Upper lobe of left lung (tissue), 6 donors: ENCODE measurements at regions not wholly inside any gene's neighbourhood (a gene's known extent, or its start where the extent isn't known, plus 50 kb on each side); places are given as distances from the start of the nearest gene placed in this dataset.

Source experiments
- ATAC-seq, 2 donors: fragments of 200-7000 bp; cut with Tn5 transposase; one replicate each; pipeline ENCODE4 v1.9.1; 2022; ENCODE audit warnings: mild to moderate bottlenecking in 2 of 2, moderate library complexity in 2 of 2; ENCODE audit not compliant: low FRiP score in 2 of 2
- DNase-seq, 2 donors: peaks; one replicate each; pipeline ENCODE4 v3.0.0-alpha.2; 2019 to 2020
- H3K27ac ChIP-seq, 4 donors: fragments of 200-600 bp; sonication (generic); one replicate each; pipeline ENCODE4 v1.5.1; 2016 to 2019
- H3K27me3 ChIP-seq, 4 donors: fragments of 200-600 bp; sonication (generic); one replicate each; pipeline ENCODE4 v1.5.1; 2017 to 2019
- H3K36me3 ChIP-seq, 4 donors: fragments of 200-600 bp; sonication (generic); one replicate each; pipeline ENCODE4 v1.5.1; 2016 to 2019
- H3K4me1 ChIP-seq, 4 donors: fragments of 200-600 bp; sonication (generic); one replicate each; pipeline ENCODE4 v1.5.1; 2018 to 2019
- H3K4me3 ChIP-seq, 4 donors: fragments of 200-600 bp; sonication (generic); one replicate each; pipeline ENCODE4 v1.5.1; 2017 to 2019; ENCODE audit warnings: mild to moderate bottlenecking in 2 of 4, moderate library complexity in 1 of 4
- H3K9me3 ChIP-seq, 4 donors: fragments of 200-600 bp; sonication (generic); one replicate each; pipeline ENCODE4 v1.5.1; 2018 to 2019
- EP300 ChIP-seq, 4 donors: sonication (generic); formaldehyde crosslinking; IDR thresholded peaks; one replicate each; pipeline ENCODE4 v1.5.1; 2017; ENCODE audit warnings: antibody characterized with exemption in 4 of 4, control low read depth in 2 of 4
- POLR2A ChIP-seq, 4 donors: fragments of 450-650 bp; IDR thresholded peaks; one replicate each; pipeline ENCODE4 v1.5.1; 2016 to 2017; ENCODE audit warnings: antibody characterized with exemption in 4 of 4, mild to moderate bottlenecking in 2 of 4
- POLR2AphosphoS5 ChIP-seq, 2 donors: sonication (generic); formaldehyde crosslinking; IDR thresholded peaks; one replicate each; pipeline ENCODE4 v1.5.1; 2017; ENCODE audit warnings: antibody characterized with exemption in 2 of 2
- WGBS, 2 donors: methylation state at CpG; one replicate each; pipeline ENCODE4 v1.1.5; 2017 to 2018; 5-methylcytosine and 5-hydroxymethylcytosine counted together
- TF ChIP-seq, protein P1 (sequence below), 6 experiments: fragments of 450-650 bp in 4 of 6; fragments of 200-600 bp in 2 of 6; sonication (generic) in 2 of 6; IDR thresholded peaks; one replicate each; pipeline ENCODE4 v1.5.1; 2016 to 2019; ENCODE audit warnings: antibody characterized with exemption in 6 of 6
- donor health status: DM: no; HTN: no; CAD: no; lungs with moderate emphysema.
- donor health status: DM: no; HTN: yes; CAD: no; lungs with severe emphysema.

DNA sequence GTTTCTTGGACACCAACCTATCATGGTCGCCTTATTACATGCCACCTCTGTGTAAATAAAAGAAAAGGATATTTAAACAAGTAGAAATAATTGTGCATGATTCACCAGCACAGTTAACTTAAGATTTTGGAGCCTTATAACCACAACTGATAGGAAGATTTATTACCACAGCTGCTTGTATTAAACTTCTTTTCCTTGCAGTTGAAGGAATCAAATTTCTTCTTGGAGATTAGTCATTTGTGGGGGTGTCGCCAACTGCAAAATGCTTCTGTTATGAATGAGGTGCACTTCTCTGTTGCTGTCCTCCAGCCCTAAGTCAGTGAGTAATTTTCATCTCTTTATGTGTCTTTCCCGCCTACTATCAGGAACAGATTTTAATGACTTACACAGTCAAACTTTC lies 73.3 kb downstream of the OR13H1 start:
- Histone ChIP-seq H3K27ac (no peak overlapping the region), H3K27me3 (no peaks in the 10 kb centered on the region), H3K4me1 (no peaks in the 10 kb centered on the region), H3K4me3 (no peak overlapping the region), H3K36me3 (no peaks in the 10 kb centered on the region), H3K9me3 (no peaks in the 10 kb centered on the region)
- 46 to 57% methylated on average over 3 of the region's 3 CpGs for WGBS, 2 donors
- TF ChIP-seq, protein P1, sequence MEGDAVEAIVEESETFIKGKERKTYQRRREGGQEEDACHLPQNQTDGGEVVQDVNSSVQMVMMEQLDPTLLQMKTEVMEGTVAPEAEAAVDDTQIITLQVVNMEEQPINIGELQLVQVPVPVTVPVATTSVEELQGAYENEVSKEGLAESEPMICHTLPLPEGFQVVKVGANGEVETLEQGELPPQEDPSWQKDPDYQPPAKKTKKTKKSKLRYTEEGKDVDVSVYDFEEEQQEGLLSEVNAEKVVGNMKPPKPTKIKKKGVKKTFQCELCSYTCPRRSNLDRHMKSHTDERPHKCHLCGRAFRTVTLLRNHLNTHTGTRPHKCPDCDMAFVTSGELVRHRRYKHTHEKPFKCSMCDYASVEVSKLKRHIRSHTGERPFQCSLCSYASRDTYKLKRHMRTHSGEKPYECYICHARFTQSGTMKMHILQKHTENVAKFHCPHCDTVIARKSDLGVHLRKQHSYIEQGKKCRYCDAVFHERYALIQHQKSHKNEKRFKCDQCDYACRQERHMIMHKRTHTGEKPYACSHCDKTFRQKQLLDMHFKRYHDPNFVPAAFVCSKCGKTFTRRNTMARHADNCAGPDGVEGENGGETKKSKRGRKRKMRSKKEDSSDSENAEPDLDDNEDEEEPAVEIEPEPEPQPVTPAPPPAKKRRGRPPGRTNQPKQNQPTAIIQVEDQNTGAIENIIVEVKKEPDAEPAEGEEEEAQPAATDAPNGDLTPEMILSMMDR (IDR thresholded peaks at IDR 0.05): no peak
- TF ChIP-seq POLR2A (IDR thresholded peaks at IDR 0.05): no peak
- no peak for TF ChIP-seq POLR2AphosphoS5 (IDR thresholded peaks at IDR 0.05)
- no peak for TF ChIP-seq EP300 (IDR thresholded peaks at IDR 0.05)
- ATAC-seq: no peak
- DNase-seq: no peak

DNA sequence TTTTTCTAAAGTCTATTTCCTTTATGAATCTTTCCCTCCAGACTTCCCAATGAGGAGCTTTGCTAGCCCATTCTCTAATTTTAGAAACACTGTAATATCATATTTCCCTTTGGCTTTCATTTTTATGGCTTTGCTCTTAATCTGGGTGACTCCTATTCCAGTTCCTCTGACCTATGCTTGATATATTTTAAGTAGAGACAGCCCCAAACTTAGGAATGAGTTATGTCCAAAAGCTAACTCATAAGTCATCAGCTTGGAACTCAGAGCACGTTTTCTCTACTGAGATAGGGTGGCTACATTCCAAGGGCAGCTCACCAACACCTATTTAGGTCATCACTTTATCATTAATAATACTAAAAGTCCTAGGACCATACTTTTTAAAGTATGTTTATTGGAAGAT lies 77.8 kb downstream of the OR13H1 start:
- ATAC-seq (no peak), DNase-seq (no peak)
- TF ChIP-seq, protein P1 (IDR thresholded peaks at IDR 0.05): no peak
- TF ChIP-seq POLR2AphosphoS5 (IDR thresholded peaks at IDR 0.05) (no peak), POLR2A (IDR thresholded peaks at IDR 0.05) (no peak), EP300 (IDR thresholded peaks at IDR 0.05) (no peak)
- WGBS, 2 donors: 17 to 25% methylated on average over 1 of the region's 1 CpG
- Histone ChIP-seq H3K36me3 (no peaks in the 10 kb centered on the region), H3K4me1 (no peaks in the 10 kb centered on the region), H3K27me3 (no peaks in the 10 kb centered on the region), H3K4me3 (no peak overlapping the region), H3K9me3 (no peaks in the 10 kb centered on the region), H3K27ac (no peak overlapping the region)

DNA sequence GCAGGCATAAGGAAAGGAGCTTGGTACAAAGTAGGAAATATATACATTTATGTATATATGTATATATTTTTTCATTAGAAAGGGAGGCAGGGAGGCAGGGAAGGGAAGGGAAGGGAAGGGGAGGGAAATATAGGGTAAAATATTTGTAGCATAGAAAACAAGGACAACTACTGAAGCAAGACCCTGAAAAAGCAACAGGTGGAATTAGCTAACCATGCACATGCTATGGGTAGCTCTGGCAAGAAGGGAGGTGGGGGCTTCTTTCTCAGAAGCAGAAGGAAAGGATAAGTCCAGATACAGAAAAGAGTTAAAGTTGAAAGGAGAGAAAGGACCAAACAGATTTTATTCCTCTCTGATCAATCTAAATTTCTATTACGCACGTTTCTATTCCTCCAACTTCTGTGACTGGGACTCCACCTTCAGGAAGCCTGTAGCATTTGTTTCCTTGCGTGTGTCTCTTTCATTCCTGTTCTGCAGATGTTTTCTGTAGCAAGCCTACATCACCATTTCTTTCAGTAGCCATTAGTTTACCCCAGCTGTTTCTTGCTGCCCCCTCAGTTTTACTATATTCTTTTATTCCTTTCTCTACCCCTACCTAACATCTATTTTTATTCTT lies 82.9 kb downstream of the OR13H1 start:
- Histone ChIP-seq H3K4me3 (no peak overlapping the region), H3K9me3 (no peaks in the 10 kb centered on the region), H3K27me3 (peaks cover 0 to under 1% (median 0%) of the 10 kb centered on the region in 4 donors), H3K36me3 (no peaks in the 10 kb centered on the region), H3K4me1 (no peaks in the 10 kb centered on the region), H3K27ac (no peak overlapping the region)
- DNase-seq (no peak), ATAC-seq (no peak)
- TF ChIP-seq EP300 (IDR thresholded peaks at IDR 0.05): no peak
- TF ChIP-seq, protein P1 (IDR thresholded peaks at IDR 0.05): no peak
- TF ChIP-seq POLR2AphosphoS5 (IDR thresholded peaks at IDR 0.05): no peak
- TF ChIP-seq POLR2A (IDR thresholded peaks at IDR 0.05): no peak
- WGBS, 2 donors: 31 to 36% methylated on average over 3 of the region's 3 CpGs

DNA sequence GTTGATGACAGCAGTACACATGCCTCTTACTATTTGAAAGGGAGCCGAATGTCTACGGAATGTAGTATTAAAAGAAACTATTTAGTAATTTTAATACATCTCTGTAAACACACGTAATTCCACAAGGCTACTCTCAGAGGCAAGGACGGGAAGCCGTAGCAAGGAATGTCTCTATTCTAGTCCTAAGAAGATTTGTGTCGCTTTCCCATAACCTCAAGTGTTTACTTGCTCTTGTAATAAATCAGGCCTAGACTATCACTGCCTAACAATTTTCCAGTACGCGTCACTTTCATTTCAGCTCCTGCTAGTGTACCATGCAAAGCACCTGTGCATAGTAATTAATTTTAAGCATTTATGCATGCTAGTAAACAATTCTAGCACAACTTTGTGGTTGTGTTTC lies 86.7 kb downstream of the OR13H1 start:
- H3K27me3 ChIP-seq: peaks cover 0 to 5% (median 0%) of the 10 kb centered on the region in 4 donors
- no peaks in the 10 kb centered on the region for H3K4me1 ChIP-seq
- H3K4me3 ChIP-seq: no peak overlapping the region
- no peaks in the 10 kb centered on the region for H3K9me3 ChIP-seq
- no peak overlapping the region for H3K27ac ChIP-seq
- 78 to 85% methylated on average over 8 of the region's 8 CpGs for WGBS, 2 donors
- DNase-seq: no peak
- no peaks in the 10 kb centered on the region for H3K36me3 ChIP-seq
- no peak for ATAC-seq
- TF ChIP-seq EP300 (IDR thresholded peaks at IDR 0.05): no peak

DNA sequence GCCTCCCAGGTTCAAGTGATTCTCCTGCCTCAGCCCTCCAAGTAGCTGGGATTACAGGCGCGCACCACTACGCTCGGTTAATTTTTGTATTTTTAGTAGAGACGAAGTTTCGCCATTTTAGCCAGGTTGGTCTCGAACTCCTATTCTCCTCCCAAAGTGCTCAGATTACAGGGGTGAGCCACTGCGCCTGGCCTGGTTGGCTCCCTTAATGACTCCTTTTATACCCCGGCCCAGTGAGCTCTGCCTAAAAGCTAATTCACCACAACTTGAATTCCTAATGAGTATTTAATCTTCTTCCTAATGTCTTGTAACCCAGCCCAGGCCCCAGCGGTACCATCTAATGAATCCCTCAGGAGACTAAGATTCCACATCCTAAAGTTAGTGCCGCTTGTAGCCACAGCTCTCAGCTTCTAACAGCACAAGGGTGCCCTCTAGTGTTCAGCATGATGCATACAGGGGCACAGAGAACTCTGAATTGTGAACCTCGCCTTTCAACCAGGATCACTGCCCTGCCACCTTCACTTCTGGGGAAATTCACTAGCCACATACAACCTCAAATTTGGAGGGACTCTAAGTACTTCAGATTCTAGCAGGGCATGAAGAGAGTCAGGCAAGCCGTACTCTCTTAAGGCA lies 89.5 kb downstream of the OR13H1 start:
- peak; percentile 66 to 75 for ATAC-seq

More for the DNA sequence above, 89.5 kb downstream of the OR13H1 start:
- Histone ChIP-seq H3K27me3 (peaks cover 0 to 5% (median 0%) of the 10 kb centered on the region in 4 donors), H3K27ac (no peak overlapping the region), H3K4me1 (no peaks in the 10 kb centered on the region), H3K36me3 (no peaks in the 10 kb centered on the region), H3K4me3 (no peak overlapping the region), H3K9me3 (no peaks in the 10 kb centered on the region)
- no peak for TF ChIP-seq POLR2AphosphoS5 (IDR thresholded peaks at IDR 0.05)
- TF ChIP-seq, protein P1 (IDR thresholded peaks at IDR 0.05): peak; percentile 17 to 73 (median 56)
- no peak for TF ChIP-seq EP300 (IDR thresholded peaks at IDR 0.05)
- WGBS, 2 donors: 48 to 65% methylated on average over 11 to 13 of the region's 13 CpGs
- peak in 1 of 2 donors; percentile 40 for DNase-seq
